Vagina (tissue), 2 donors: ENCODE measurements at regions not wholly inside any gene's neighbourhood (a gene's known extent, or its start where the extent isn't known, plus 50 kb on each side); places are given as distances from the start of the nearest gene placed in this dataset.

Source experiments
- POLR2A ChIP-seq, 2 donors: fragments of 450-650 bp; IDR thresholded peaks; one replicate each; pipeline ENCODE4 v1.6.1; 2017; ENCODE audit warnings: antibody characterized with exemption in 2 of 2, mild to moderate bottlenecking in 2 of 2, moderate library complexity in 2 of 2
- POLR2AphosphoS5 ChIP-seq, 2 donors: sonication (generic); formaldehyde crosslinking; IDR thresholded peaks; one replicate each; pipeline ENCODE4 v1.9.0; 2017; ENCODE audit warnings: antibody characterized with exemption in 2 of 2, mild to moderate bottlenecking in 2 of 2, low read depth in 1 of 2; ENCODE audit not compliant: insufficient read depth in 1 of 2
- TF ChIP-seq, protein P1 (sequence below), 3 experiments: fragments of 450-650 bp in 2 of 3; fragments of 200-600 bp in 1 of 3; sonication (generic) in 1 of 3; IDR thresholded peaks; one replicate each; pipeline ENCODE4 v1.5.1; 2017 to 2019; ENCODE audit warnings: antibody characterized with exemption in 3 of 3, mild to moderate bottlenecking in 2 of 3, moderate library complexity in 2 of 3

DNA sequence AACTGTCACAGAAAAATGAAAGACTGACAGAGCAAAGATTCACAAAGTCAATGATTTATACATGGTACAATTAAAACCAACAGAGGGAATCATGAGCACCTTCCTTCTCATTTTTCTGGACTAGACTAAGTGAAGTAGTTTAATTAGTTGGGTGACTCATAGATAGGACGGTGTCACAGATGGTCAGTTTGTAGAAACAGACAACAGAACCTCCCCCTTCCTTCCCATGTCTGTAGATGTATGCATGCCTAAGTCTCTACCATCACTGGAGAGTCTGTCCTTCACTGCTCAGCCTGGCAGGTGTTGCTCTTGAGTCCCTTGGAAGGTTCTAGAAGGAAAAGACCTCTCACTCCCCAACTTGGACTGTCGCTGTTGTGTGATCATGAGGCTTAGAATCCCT is 75.4 kb upstream of the EEF1E1 start:
- no peak for TF ChIP-seq POLR2A (IDR thresholded peaks at IDR 0.05)
- TF ChIP-seq, protein P1, sequence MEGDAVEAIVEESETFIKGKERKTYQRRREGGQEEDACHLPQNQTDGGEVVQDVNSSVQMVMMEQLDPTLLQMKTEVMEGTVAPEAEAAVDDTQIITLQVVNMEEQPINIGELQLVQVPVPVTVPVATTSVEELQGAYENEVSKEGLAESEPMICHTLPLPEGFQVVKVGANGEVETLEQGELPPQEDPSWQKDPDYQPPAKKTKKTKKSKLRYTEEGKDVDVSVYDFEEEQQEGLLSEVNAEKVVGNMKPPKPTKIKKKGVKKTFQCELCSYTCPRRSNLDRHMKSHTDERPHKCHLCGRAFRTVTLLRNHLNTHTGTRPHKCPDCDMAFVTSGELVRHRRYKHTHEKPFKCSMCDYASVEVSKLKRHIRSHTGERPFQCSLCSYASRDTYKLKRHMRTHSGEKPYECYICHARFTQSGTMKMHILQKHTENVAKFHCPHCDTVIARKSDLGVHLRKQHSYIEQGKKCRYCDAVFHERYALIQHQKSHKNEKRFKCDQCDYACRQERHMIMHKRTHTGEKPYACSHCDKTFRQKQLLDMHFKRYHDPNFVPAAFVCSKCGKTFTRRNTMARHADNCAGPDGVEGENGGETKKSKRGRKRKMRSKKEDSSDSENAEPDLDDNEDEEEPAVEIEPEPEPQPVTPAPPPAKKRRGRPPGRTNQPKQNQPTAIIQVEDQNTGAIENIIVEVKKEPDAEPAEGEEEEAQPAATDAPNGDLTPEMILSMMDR (IDR thresholded peaks at IDR 0.05): no peak
- no peak for TF ChIP-seq POLR2AphosphoS5 (IDR thresholded peaks at IDR 0.05; ENCODE audit: insufficient read depth in 1 of 2, low read depth in 1 of 2)
